Stimulated activated CD4-positive, alpha-beta T cell treated with anti-CD3 and anti-CD28 coated beads, Interleukin-15, amount 100 ng/mL, for 24 hours (primary cell): ENCODE measurements at regions not wholly inside any gene's neighbourhood (a gene's known extent, or its start where the extent isn't known, plus 50 kb on each side); places are given as distances from the start of the nearest gene placed in this dataset.

Source experiments
- DNase-seq: peaks from one replicate; pipeline ENCODE4 v3.0.0-alpha.2; 2020

DNA sequence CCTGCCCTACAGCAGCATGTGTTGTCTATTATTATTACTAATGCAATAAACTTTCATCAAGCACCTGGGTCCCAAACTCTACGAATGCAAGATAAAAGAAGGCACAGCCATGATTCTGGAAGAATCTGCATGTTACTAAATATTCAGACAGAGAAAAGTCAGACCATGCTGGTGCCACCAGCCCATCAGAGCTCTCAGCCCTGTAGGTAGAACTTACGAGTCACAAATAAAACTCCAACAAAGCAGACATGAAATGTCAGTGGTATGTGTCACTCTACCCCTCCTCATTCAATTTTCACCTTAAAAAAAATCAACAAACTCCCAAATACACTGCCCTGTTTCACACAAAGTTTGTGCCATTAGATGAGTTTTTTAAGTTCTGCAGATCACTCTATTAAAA, 62.4 kb upstream of the TIAM1 start:
- no peak for DNase-seq

DNA sequence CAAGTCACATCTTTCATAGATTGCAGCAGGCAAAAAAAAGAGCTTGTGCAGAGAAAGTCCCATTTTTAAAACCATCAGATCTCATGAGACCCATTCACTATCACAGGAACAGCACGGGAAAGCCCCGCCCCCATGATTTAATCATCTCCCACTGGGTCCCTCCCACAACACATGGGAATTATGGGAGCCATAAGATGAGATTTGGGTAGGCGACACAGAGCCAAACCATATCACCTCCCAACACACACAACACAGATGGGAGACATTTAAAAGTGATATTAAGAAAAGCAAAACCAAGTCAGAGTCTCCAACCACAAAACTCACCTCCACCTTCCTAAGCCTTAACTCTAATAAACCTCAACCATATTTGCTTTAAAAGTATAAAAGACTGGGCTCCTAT, 61.5 kb upstream of the TIAM1 start:
- DNase-seq, result no peak

DNA sequence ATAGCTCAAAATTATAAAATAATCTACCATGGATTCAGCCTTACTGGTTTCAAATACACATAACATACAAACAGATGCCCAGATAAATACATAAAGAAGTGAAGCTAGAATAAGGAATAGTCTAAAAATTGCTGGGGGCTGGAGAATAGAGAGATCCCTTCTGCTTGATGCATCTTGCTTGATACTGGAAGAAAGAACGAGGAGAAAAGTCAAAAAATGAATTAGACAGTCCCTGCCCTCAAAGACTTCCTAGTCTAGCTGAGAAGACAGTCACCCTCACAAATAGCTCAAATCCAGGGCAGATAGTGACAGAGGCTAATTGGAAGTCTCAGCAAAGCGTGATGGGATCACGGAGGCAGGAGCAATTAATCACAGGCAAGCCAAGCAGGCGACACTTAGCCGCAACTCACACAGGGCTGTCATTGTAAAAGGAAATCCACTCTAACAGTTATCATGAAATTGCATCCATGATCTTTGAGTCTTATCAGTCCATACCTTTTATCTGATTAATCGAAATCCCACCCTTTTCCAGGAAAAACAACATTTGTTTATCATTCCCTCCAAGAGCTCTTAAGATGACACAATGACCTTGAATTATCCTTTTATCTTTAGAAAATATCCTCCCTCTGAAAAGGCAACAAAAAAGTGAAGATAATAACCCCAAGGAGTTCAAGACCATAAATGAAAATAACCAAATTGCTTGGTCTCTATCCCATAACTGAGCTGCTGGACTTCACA, 59.7 kb upstream of the TIAM1 start:
- DNase-seq, result no peak

DNA sequence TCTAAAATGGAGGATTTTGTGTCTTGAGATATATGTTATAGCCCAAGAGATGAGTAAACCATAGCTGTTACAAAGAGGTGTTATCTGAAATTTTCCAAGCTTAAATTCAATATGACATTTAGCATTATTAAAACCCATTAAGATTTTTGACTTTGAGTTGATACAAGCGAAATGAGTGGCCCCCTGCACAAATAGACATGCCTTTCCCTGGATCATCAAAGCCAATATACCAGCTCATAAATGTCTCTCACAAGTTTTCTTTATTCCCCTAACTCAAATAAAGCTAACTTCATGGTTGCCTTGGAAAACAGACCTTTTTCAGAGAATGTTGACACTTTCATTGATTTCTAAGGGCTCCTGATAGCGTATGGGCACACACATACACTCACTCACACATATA, 55.5 kb upstream of the TIAM1 start:
- DNase-seq, result no peak

DNA sequence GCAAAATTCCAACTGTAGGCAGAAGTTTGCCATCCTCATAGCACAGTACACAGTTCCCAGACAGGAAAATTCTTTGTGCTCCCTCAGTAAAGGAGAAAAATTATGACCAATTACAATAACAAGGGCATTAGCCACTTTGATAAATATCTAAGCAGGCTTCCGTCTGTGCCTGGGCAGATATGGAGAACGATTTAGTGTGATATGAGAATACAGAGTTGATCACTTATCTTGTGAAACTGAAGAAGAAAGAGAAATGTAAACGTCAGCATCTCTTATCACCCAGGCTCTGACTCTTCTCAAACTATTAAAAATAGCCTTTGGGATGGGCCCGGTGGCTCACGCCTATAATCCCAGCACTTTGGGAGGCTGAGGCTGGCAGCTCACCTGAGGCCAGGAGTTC, 54.5 kb upstream of the TIAM1 start:
- no peak for DNase-seq

DNA sequence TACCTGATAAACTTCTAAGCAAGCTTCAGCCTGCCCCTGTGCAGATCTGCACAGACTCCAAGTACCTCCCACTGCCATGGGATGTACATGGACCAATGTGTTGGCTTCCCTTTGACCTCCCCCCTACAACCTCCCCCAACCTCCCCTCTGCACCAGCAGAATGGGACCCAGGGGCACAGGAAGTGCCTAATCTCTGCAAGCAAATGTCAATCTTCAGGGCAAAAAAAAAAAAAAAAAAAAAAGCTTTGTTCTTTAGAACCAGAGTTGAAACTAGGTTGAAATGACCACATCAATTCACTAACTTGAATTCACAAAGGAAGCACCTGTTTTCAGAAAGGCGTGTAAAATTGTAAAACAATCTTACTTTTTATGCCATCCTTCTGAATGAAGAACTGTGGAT, 53.9 kb upstream of the TIAM1 start:
- no peak for DNase-seq

DNA sequence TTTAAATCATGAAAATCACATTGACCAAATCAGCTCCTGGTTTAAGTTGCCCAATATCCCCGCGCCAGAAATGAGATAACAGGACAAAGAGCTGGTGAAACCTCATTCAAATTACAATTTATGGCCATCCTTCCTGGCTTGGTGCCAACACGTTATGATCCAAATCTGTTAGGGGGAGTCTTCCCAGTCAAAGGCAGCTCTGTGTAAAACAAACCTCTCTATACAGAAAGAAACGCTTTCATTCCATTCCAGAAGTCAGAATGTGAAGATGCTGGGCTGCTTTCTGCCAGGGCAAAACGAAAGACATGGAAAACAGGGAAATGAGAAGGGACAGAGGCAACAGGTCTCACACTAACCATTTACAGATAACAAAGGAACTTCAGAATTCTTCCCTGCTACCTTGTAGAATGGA, 53.5 kb upstream of the TIAM1 start:
- DNase-seq, result no peak

DNA sequence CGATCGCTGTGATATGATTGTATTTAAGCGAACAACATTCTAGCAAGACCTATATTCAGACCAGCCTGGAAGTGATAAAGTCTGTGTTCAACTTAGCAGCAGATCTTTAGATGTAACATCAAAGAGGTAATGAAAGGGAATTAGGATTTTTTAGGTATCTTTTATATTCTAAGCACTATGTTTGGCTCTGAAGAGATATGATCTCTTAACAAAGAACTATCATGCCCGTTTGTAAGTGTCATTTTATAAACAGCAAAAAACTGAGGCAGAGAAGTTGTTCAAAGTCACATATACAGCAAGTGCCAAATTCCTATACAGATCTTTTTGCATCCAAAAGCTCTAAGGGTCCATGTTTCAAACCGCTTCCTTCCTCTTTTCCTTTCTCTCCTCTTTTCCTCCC, 53.0 kb upstream of the TIAM1 start:
- DNase-seq, result no peak

DNA sequence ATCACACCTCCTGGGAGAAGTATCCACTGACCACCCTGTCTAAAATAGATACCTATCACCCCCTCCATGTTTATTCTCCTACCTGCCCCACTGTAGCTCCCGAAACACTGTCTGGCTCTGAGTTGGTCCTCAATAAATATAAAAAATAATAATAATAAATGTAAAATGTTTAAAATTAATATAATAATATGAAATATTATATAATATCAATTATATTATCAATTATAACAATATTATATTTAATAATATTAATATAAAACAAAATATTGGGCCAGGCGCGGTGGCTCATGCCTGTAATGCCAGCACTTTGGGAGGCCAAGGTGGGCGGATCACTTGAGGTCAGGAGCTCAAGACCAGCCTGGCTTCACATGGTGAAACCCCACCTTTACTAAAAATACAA, 52.3 kb upstream of the TIAM1 start:
- no peak for DNase-seq

DNA sequence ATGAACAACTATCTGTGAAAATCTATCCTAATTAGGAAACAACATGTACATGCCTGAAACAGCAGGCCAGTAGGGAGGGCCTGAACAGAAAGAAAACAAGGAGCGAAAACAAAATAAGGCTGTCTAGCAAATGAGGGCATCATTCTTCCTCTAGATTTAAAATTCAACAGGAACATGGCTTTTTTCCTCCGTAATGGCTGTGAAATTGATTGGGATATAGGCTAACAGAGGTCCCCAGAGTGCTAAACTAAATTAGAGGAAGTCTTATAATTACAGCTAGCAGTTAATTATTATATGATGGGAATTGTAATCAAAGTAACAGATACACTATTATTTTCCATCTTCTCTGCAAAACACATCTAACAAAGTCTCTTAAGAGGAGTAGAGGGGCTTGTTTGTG, 51.7 kb upstream of the TIAM1 start:
- no peak for DNase-seq

DNA sequence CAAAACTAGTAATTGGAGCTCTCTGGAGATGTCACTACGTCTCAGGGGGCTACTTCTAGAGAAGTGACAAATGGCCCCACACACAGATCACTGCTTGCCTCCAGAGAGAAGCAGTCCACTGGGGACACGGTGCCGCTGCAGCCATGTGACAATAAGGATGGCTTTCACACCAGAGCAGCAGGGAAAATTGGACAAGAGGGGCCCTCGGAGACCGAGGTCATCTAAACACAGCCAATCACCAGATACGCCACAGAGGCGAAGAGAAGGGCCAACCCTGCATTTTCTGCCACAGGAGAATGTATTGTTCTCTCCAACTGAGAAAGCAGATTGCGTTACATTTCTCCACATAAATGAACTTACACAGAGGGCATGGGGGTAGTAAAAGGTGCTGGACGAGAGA, 51.2 kb upstream of the TIAM1 start:
- no peak for DNase-seq

DNA sequence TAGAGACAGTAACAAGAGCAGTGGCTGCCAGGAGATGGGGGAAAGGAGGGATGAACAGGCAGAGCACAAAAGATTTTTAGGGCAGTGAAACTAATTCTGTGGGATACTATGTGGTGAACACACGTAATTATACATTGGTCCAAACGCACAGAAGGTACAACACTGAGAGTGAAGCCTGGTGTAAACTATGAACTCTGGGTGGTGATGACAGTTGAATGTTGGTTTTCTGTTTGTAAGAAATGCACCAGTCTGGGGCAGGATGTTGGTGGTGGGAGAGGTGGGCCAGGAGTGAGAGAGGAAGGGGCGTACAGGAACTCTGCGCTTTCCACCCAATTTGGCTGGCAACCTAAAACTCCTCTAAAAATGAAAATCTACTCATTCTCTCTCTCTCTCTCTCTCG, 50.2 kb upstream of the TIAM1 start:
- DNase-seq, result no peak
